ENCODE measurements at regions not wholly inside any gene's neighbourhood (a gene's known extent, or its start where the extent isn't known, plus 50 kb on each side); places are given as distances from the start of the nearest gene placed in this dataset.

DNA sequence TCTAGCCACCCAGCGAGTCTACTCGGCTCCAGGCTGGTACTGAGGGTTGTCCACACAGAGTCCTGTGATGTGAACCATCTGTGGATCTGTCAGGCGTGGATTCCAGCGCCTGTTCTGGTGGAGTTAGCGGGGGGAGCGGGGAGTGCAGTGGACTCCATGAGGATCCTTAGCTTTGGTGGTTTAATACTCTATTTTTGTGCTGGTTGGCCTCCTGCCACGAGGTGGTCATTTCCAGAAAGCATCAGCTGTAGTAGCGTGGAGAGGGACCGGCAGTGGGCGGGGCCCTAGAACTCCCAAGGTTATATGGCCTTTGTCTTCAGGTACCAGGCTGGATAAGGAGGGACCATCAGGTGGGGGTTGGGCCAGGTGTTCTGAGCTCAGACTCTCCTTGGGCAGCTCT lies 446.5 kb downstream of the EDEM1 start:
- TF ChIP-seq, protein P1, sequence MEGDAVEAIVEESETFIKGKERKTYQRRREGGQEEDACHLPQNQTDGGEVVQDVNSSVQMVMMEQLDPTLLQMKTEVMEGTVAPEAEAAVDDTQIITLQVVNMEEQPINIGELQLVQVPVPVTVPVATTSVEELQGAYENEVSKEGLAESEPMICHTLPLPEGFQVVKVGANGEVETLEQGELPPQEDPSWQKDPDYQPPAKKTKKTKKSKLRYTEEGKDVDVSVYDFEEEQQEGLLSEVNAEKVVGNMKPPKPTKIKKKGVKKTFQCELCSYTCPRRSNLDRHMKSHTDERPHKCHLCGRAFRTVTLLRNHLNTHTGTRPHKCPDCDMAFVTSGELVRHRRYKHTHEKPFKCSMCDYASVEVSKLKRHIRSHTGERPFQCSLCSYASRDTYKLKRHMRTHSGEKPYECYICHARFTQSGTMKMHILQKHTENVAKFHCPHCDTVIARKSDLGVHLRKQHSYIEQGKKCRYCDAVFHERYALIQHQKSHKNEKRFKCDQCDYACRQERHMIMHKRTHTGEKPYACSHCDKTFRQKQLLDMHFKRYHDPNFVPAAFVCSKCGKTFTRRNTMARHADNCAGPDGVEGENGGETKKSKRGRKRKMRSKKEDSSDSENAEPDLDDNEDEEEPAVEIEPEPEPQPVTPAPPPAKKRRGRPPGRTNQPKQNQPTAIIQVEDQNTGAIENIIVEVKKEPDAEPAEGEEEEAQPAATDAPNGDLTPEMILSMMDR (IDR thresholded peaks at IDR 0.05) = no peak
- no peak for TF ChIP-seq POLR2A (IDR thresholded peaks at IDR 0.05)

Data from Peyer's patch (tissue), 4 donors.